ENCODE measurements at regions not wholly inside any gene's neighbourhood (a gene's known extent, or its start where the extent isn't known, plus 50 kb on each side); places are given as distances from the start of the nearest gene placed in this dataset.

GRCh38 chr10:124283215-124283948, 135.3 kb downstream of the OAT start:
- H3K27ac ChIP-seq (ENCODE audit: low read length) = no peak overlapping the region
- no peak overlapping the region for H3K4me3 ChIP-seq (ENCODE audit: low read length)
- intact Hi-C loops (cut with DNase I) = no loop called here
- H3K4me1 ChIP-seq (ENCODE audit: control insufficient read depth, insufficient read depth, low read length) = no peaks in the 10 kb centered on the region
- ATAC-seq (no peak), DNase-seq (no peak)
- peaks cover under 1% of the 10 kb centered on the region for H3K9me3 ChIP-seq (ENCODE audit: control insufficient read depth, low read length)
- WGBS = 90% methylated on average over 8 of the region's 8 CpGs
- H3K27me3 ChIP-seq (ENCODE audit: control insufficient read depth, insufficient read depth) = no peaks in the 10 kb centered on the region

GRCh38 chr10:124282326-124282725, 136.4 kb downstream of the OAT start:
- no peak for ATAC-seq
- intact Hi-C loops (cut with DNase I) = no loop called here
- Histone ChIP-seq H3K27me3 (ENCODE audit: control insufficient read depth, insufficient read depth) (no peaks in the 10 kb centered on the region), H3K4me3 (ENCODE audit: low read length) (no peak overlapping the region), H3K4me1 (ENCODE audit: control insufficient read depth, insufficient read depth, low read length) (no peaks in the 10 kb centered on the region), H3K9me3 (ENCODE audit: control insufficient read depth, low read length) (peaks cover 2% of the 10 kb centered on the region), H3K27ac (ENCODE audit: low read length) (no peak overlapping the region)
- 80% methylated on average over 11 of the region's 11 CpGs for WGBS
- no peak for DNase-seq

GRCh38 chr10:124281666-124282065, 137.1 kb downstream of the OAT start:
- intact Hi-C loops (cut with DNase I) = no loop called here
- DNase-seq (no peak), ATAC-seq (no peak)
- H3K27me3 ChIP-seq (ENCODE audit: control insufficient read depth, insufficient read depth) = no peaks in the 10 kb centered on the region
- H3K9me3 ChIP-seq (ENCODE audit: control insufficient read depth, low read length) = peaks cover 2% of the 10 kb centered on the region
- WGBS = 80% methylated on average over 10 of the region's 10 CpGs
- no peaks in the 10 kb centered on the region for H3K4me1 ChIP-seq (ENCODE audit: control insufficient read depth, insufficient read depth, low read length)
- H3K27ac ChIP-seq (ENCODE audit: low read length) = no peak overlapping the region
- H3K4me3 ChIP-seq (ENCODE audit: low read length) = no peak overlapping the region

- DNase-seq (no peak), ATAC-seq (no peak)
- 91% methylated on average over 5 of the region's 5 CpGs for WGBS
- no peaks in the 10 kb centered on the region for H3K4me1 ChIP-seq (ENCODE audit: control insufficient read depth, insufficient read depth, low read length)
- no peak overlapping the region for H3K4me3 ChIP-seq (ENCODE audit: low read length)
- peaks cover 2% of the 10 kb centered on the region for H3K9me3 ChIP-seq (ENCODE audit: control insufficient read depth, low read length)
- intact Hi-C loops (cut with DNase I) = no loop called here
- H3K27ac ChIP-seq (ENCODE audit: low read length) = no peak overlapping the region
- H3K27me3 ChIP-seq (ENCODE audit: control insufficient read depth, insufficient read depth) = no peaks in the 10 kb centered on the region
These were observed 137.8 kb downstream of the OAT start for GRCh38 chr10:124280916-124281315.

GRCh38 chr10:124279882-124280281, 138.8 kb downstream of the OAT start:
- Histone ChIP-seq H3K4me1 (ENCODE audit: control insufficient read depth, insufficient read depth, low read length) (no peaks in the 10 kb centered on the region), H3K4me3 (ENCODE audit: low read length) (no peak overlapping the region), H3K27me3 (ENCODE audit: control insufficient read depth, insufficient read depth) (no peaks in the 10 kb centered on the region), H3K9me3 (ENCODE audit: control insufficient read depth, low read length) (peaks cover 2% of the 10 kb centered on the region), H3K27ac (ENCODE audit: low read length) (no peak overlapping the region)
- DNase-seq (no peak), ATAC-seq (no peak)
- intact Hi-C loops (cut with DNase I) = no loop called here
- WGBS = 77% methylated on average over 8 of the region's 8 CpGs

GRCh38 chr10:124279298-124279697, 139.4 kb downstream of the OAT start:
- ATAC-seq = no peak
- H3K27ac ChIP-seq (ENCODE audit: low read length) = no peak overlapping the region
- no peaks in the 10 kb centered on the region for H3K4me1 ChIP-seq (ENCODE audit: control insufficient read depth, insufficient read depth, low read length)
- no peak for DNase-seq
- intact Hi-C loops (cut with DNase I) = no loop called here
- peaks cover 2% of the 10 kb centered on the region for H3K9me3 ChIP-seq (ENCODE audit: control insufficient read depth, low read length)
- H3K4me3 ChIP-seq (ENCODE audit: low read length) = no peak overlapping the region
- 85% methylated on average over 2 of the region's 2 CpGs for WGBS
- no peaks in the 10 kb centered on the region for H3K27me3 ChIP-seq (ENCODE audit: control insufficient read depth, insufficient read depth)

GRCh38 chr10:124278356-124278755, 140.4 kb downstream of the OAT start:
- no peaks in the 10 kb centered on the region for H3K4me1 ChIP-seq (ENCODE audit: control insufficient read depth, insufficient read depth, low read length)
- ATAC-seq = no peak
- no peak for DNase-seq
- no peak overlapping the region for H3K4me3 ChIP-seq (ENCODE audit: low read length)
- H3K9me3 ChIP-seq (ENCODE audit: control insufficient read depth, low read length) = peaks cover 2% of the 10 kb centered on the region
- H3K27me3 ChIP-seq (ENCODE audit: control insufficient read depth, insufficient read depth) = no peaks in the 10 kb centered on the region
- 94% methylated on average over 5 of the region's 5 CpGs for WGBS
- intact Hi-C loops (cut with DNase I) = no loop called here
- no peak overlapping the region for H3K27ac ChIP-seq (ENCODE audit: low read length)

GRCh38 chr10:124273141-124273540, 145.6 kb downstream of the OAT start:
- H3K4me3 ChIP-seq (ENCODE audit: low read length) = no peak overlapping the region
- DNase-seq = no peak
- no peaks in the 10 kb centered on the region for H3K27me3 ChIP-seq (ENCODE audit: control insufficient read depth, insufficient read depth)
- H3K4me1 ChIP-seq (ENCODE audit: control insufficient read depth, insufficient read depth, low read length) = no peaks in the 10 kb centered on the region
- no peak for ATAC-seq
- no peak overlapping the region for H3K27ac ChIP-seq (ENCODE audit: low read length)
- peaks cover 3% of the 10 kb centered on the region for H3K9me3 ChIP-seq (ENCODE audit: control insufficient read depth, low read length)
- intact Hi-C loops (cut with DNase I) = no loop called here
- WGBS = 34% methylated on average over 1 of the region's 1 CpG

- WGBS = 81% methylated on average over 4 of the region's 4 CpGs
- no peaks in the 10 kb centered on the region for H3K4me1 ChIP-seq (ENCODE audit: control insufficient read depth, insufficient read depth, low read length)
- H3K9me3 ChIP-seq (ENCODE audit: control insufficient read depth, low read length) = peaks cover 3% of the 10 kb centered on the region
- no peaks in the 10 kb centered on the region for H3K27me3 ChIP-seq (ENCODE audit: control insufficient read depth, insufficient read depth)
- H3K27ac ChIP-seq (ENCODE audit: low read length) = no peak overlapping the region
- H3K4me3 ChIP-seq (ENCODE audit: low read length) = no peak overlapping the region
- intact Hi-C loops (cut with DNase I) = no loop called here
- ATAC-seq (no peak), DNase-seq (no peak)
These were observed 147.0 kb downstream of the OAT start for GRCh38 chr10:124271676-124272075.

GRCh38 chr10:124270530-124271327, 148.0 kb downstream of the OAT start:
- ATAC-seq = no peak
- peaks cover 3% of the 10 kb centered on the region for H3K9me3 ChIP-seq (ENCODE audit: control insufficient read depth, low read length)
- H3K27ac ChIP-seq (ENCODE audit: low read length) = no peak overlapping the region

GRCh38 chr10:124268976-124269375, 149.7 kb downstream of the OAT start:
- intact Hi-C loops (cut with DNase I) = loop anchor here in 1 of 4 donors (5.0 kb wide), 1 partner anchor 272 kb away; no protein-coding TSS in a partner anchor
- ATAC-seq = no peak
- H3K9me3 ChIP-seq (ENCODE audit: control insufficient read depth, low read length) = peaks cover 3% of the 10 kb centered on the region
- 77% methylated on average over 5 of the region's 5 CpGs for WGBS
- no peak overlapping the region for H3K27ac ChIP-seq (ENCODE audit: low read length)
- H3K4me3 ChIP-seq (ENCODE audit: low read length) = no peak overlapping the region
- H3K27me3 ChIP-seq (ENCODE audit: control insufficient read depth, insufficient read depth) = no peaks in the 10 kb centered on the region
- peak in 1 of 3 donors; percentile 5 for DNase-seq
- no peaks in the 10 kb centered on the region for H3K4me1 ChIP-seq (ENCODE audit: control insufficient read depth, insufficient read depth, low read length)

More at GRCh38 chr10:124270530-124271327, 148.0 kb downstream of the OAT start:
- H3K4me1 ChIP-seq (ENCODE audit: control insufficient read depth, insufficient read depth, low read length) = no peaks in the 10 kb centered on the region
- H3K4me3 ChIP-seq (ENCODE audit: low read length) = no peak overlapping the region
- DNase-seq = no peak
- no peaks in the 10 kb centered on the region for H3K27me3 ChIP-seq (ENCODE audit: control insufficient read depth, insufficient read depth)
- 77% methylated on average over 8 of the region's 8 CpGs for whole genome bisulfite sequencing
- intact Hi-C loops (cut with DNase I) = no loop called here
